EL (cell line): ENCODE measurements at regions not wholly inside any gene's neighbourhood (a gene's known extent, or its start where the extent isn't known, plus 50 kb on each side); places are given as distances from the start of the nearest gene placed in this dataset.
"Not testable (repeated sequence)": the region's sequence is repeated elsewhere in the genome, so short reads cannot be mapped to it uniquely, and the experiment has no call there.

Experiments
- DNase-seq: peaks from one replicate; pipeline ENCODE4 v3.0.0-alpha.2; 2016

GRCh38 chr2:59296279-59296678 is 1055.2 kb upstream of the FANCL start:
- DNase-seq: peak; percentile 1

GRCh38 chr2:59295524-59296162 is 1054.5 kb upstream of the FANCL start:
- DNase-seq: no peak

- DNase-seq: no peak
Measured at GRCh38 chr2:59288771-59289170, 1047.6 kb upstream of the FANCL start.

GRCh38 chr2:59282374-59283057 is 1041.4 kb upstream of the FANCL start:
- no peak for DNase-seq

GRCh38 chr2:59277671-59278070 is 1036.5 kb upstream of the FANCL start:
- no peak for DNase-seq

- no peak for DNase-seq
Measured at GRCh38 chr2:59276917-59277316, 1035.8 kb upstream of the FANCL start.

GRCh38 chr2:59276033-59276432 is 1034.9 kb upstream of the FANCL start:
- DNase-seq: no peak

- DNase-seq: no peak
Measured at GRCh38 chr2:59266453-59266852, 1025.3 kb upstream of the FANCL start.

- DNase-seq: no peak
Measured at GRCh38 chr2:59259913-59260312, 1018.8 kb upstream of the FANCL start.

- no peak for DNase-seq
Measured at GRCh38 chr2:59256290-59256689, 1015.2 kb upstream of the FANCL start.

- DNase-seq: no peak
Measured at GRCh38 chr2:59254279-59254678, 1013.2 kb upstream of the FANCL start.

GRCh38 chr2:59250307-59250677 is 1009.2 kb upstream of the FANCL start:
- no peak for DNase-seq

GRCh38 chr2:59249441-59250306 is 1008.5 kb upstream of the FANCL start:
- no peak for DNase-seq

GRCh38 chr2:59239146-59239545 is 998.0 kb upstream of the FANCL start:
- DNase-seq: no peak

- no peak for DNase-seq
Measured at GRCh38 chr2:59237311-59237710, 996.2 kb upstream of the FANCL start.

- DNase-seq: no peak
Measured at GRCh38 chr2:59236723-59237122, 995.6 kb upstream of the FANCL start.

GRCh38 chr2:59233920-59234319 is 992.8 kb upstream of the FANCL start:
- DNase-seq: no peak

- no peak for DNase-seq
Measured at GRCh38 chr2:59233448-59233847, 992.3 kb upstream of the FANCL start.

GRCh38 chr2:59232394-59233165 is 991.5 kb upstream of the FANCL start:
- DNase-seq: no peak

- not testable (repeated sequence) for DNase-seq
Measured at GRCh38 chr2:59226362-59226761, 985.2 kb upstream of the FANCL start.

GRCh38 chr2:59223742-59224141 is 982.6 kb upstream of the FANCL start:
- no peak for DNase-seq

- no peak for DNase-seq
Measured at GRCh38 chr2:59217360-59217759, 976.2 kb upstream of the FANCL start.

- DNase-seq: no peak
Measured at GRCh38 chr2:59206361-59206760, 965.2 kb upstream of the FANCL start.
